Cerebellar nuclear complex (tissue), 1 donor: ENCODE measurements at regions not wholly inside any gene's neighbourhood (a gene's known extent, or its start where the extent isn't known, plus 50 kb on each side); places are given as distances from the start of the nearest gene placed in this dataset.

Experiments used
- DNase-seq, 2 experiments: peaks; one replicate each; lab custom pipeline; 2025; lab: John Stamatoyannopoulos, UW

DNA sequence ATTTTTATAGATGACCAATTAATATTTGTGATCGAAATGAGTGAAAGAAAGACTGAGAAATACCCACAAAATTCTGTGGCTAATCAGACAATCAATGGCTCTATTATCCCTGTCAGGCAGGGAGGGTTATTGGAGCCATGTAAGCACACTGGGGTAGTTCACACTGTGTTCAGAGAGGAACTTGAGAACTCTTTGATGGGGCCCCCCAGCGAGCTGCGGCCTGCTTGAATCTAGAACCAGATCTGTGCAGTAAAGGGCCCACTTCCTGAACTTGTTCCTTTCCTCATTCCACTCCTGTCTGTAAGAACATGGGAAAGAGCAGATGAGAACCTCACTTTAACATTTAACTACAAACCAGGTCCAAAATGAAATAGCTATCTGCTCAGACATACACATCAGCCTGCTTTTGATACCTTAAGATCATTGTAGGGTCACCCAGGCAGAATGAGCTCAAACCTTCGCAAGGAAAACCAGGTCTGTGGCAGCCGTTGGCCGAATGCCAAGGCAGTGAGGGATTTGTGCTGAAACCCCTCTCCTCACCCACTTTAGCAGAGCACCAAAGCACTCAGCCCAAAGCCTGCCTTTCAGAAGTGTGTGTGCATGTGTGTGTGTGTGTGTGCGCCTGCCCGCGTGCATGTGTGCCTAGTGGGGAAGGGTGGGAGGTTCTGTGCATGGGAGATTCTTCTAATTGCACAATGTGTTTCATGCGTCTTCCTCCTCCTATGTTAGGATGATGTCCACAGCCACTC, 365.6 kb upstream of the MGMT start:
- DNase-seq: no peak

- DNase-seq: no peak
Measured at GRCh38 chr10:129102906-129103693, 363.9 kb upstream of the MGMT start.

DNA sequence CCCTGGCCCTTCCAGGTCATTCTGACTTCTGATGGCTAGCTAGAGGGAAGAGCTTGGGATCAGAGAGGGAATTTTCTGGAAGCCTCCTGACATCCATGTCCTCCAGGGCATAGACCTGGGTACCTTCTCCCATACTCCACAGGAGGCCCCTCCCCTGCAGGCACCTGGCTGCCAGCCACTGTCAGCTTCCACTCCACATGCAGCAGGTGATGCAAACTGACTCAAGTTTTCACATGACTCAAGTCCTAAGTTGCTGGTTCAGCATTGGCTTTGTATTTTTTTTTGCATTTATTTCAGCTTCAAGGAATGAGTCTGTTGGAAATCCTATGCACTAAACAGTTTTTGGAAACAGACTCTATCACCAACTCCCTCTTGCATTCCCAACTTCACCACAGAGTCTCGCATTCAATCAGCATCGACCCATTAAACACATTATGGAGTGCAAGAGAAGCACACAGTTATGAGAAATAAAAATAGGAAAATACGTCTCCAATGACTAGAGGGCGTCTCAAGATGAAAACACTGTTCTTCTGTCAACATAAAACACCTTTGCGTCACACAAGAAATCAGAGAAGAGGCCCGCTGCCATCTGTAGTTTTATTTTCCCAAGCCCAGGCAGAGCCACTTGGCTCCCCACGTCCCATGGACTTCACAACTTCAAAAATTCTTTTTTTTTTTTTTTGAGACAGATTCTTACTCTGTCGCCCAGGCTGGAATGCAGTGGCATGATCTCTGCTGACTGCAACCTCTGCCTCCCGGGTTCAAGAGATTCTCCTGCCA, 362.6 kb upstream of the MGMT start:
- DNase-seq: no peak

DNA sequence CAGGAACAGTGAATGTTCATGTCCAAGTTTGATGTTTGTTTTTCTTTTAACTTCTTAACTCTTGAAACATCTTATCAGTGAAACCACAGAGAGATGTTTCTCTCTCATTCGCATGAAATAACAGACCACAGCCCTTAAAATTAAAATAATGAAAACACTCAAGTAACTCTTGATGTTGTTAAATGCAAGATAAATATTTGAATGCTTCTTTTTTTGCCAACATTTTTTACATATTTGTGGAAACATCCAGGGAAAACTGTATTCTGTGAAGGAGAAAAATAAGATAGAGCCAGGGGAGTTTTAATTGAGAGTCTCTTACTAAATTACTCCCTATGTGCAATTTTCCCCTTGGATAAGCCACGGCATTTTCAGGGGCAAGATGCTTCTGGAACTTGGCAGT, 361.8 kb upstream of the MGMT start:
- DNase-seq: no peak

DNA sequence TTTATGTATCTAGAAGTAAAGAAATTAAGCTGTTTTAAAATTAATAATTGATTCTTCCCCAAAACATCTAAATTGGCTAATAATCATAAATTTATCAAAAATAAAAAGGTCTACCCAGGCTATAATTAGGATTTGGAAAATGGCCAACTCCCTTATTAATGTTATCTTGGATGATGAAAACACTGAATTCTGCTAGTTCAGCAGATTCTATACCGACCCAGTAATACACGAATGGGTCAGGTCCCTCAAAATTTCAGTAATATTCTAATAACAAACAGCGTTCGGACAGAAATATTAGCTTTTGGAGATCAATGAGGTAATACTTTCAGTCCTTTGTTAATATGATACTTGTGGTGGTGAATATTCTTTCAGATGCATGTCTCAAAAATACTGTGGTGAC, 360.7 kb upstream of the MGMT start:
- no peak for DNase-seq

- no peak for DNase-seq
Measured at GRCh38 chr10:129107525-129107924, 359.5 kb upstream of the MGMT start.

- no peak for DNase-seq
Measured at GRCh38 chr10:129108378-129108777, 358.7 kb upstream of the MGMT start.

DNA sequence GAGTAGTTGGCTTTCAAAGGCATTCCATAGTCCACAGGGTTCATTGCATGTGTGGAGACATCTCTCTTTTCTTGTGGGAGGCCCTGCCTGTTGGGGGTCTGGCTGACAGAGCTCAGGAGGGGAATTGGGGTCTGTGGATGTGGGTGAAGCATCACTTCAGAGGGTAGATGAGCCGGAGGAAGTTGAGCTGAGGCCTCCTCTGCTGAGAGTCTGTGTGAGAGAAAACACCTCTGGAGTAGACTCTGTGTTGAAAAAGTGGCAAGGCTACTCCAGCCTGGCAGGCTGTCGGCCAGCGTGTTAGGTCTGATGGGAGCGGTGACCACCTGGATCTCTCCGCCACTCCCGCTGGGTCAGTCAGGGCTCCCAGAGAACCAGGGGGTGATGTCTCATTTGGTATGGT, 358.0 kb upstream of the MGMT start:
- no peak for DNase-seq

DNA sequence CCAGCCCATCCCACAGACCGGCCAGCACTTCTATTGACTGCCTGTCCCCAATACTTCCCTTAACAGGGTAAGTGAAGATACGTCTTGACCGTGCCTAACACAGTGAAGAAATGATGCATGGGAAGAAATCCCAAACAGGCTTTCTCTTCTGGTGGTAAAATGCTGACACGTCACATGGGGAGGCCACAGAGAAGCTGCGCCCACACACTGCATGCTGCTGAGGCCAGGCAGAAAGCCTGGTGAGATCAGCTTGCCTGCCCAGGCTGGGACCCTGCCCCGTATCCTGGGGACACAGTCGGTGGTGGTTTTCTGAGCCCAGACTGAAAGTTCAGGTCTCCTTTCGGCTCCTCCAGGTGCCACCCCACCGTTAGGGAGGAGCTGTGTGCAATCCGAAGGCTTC, 356.3 kb upstream of the MGMT start:
- no peak for DNase-seq

DNA sequence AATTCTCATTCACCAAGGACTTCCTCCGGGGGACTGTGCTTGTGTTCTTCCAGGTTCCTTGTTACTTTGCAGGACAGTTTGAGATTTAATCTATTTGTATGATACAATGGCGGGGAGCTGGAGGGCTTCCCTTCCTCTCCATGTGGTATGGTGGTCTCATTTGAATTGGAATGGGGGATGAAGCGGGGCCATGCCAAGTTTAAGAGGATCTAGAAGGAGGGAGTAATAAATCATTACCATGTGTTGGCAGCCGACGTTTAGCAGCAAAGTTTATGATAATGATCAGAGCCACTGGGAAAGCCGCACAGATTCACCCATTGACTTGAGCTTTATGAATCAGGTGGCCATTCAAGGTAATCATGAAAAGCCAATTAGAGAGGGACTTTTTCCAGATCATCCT, 355.1 kb upstream of the MGMT start:
- no peak for DNase-seq

- no peak for DNase-seq
Measured at GRCh38 chr10:129114588-129114987, 352.5 kb upstream of the MGMT start.

DNA sequence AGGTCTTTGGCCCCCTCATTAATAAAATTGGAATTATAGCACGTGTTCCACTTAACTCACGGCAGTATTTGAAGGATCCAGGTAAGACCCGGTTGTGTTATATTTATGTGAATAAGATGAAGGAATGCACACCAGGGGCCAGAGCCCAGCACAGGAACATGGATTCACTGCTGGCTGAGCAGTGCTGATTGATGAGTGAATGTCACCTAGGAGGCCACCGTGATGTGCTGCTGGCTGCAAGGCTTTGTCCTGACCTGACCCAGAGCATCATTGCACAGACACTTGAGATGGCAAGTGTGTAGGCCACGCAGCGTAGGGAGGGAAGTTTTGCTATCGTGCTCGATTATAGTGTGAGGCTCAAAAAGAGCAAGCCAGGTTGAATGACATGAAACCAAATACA, 350.7 kb upstream of the MGMT start:
- DNase-seq: no peak

DNA sequence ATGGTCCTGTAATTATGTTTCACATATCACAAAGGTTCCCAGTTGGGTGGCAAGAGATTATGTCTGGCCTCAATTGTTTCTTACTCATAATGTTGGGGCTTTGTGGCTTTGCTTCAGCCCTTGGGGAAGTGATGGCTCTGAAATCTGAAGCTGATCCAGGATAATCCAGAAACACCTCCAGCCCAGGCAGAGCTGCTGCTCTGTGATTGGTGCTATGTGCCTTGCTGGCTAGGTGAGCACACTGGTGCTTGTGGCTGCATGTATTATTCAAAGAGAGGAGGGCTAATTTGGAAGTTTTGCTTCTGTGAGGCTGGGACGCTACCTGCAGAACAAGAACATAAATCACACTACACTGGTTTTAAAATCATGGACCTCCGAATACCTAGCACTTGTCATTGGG, 346.6 kb upstream of the MGMT start:
- no peak for DNase-seq

DNA sequence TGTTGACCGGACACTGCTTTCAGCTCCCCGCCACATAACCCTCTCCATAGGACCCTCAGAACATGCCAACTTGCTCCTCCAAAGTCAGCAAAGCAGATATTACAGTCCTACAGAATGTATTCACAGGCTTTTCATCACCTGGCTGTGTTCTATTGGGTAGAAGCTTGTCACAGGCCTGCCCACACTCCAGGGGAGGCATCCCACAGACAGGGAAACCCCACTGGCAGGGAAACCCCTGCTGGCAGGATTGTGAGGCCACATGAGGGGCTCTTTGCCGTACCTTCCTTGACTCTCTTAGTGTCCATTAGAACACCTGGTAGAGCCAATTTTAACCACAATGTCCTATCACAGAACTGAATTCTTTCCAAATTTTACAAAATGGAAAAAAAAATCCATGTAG, 344.2 kb upstream of the MGMT start:
- DNase-seq: no peak

- no peak for DNase-seq
Measured at GRCh38 chr10:129123428-129123827, 343.6 kb upstream of the MGMT start.

DNA sequence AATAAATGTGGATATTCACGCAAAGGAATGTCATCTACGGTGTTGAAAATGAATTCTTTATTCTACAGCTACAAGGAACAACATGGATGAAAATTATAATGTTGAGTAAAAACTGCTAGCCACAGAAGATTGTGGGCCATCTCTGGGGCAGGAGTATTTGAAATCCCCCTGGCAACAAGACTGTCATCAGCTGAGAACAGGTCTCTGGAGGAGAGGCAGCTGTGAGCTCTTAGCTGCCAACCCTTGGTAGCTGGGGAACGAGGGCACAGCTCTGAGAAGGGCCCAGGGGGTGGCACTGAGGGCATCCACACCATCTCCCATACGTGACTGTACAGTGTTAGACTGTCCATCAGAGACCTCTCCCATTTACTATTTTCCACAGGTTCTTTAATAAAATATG, 340.1 kb upstream of the MGMT start:
- DNase-seq: no peak

- no peak for DNase-seq
Measured at GRCh38 chr10:129131457-129132132, 335.4 kb upstream of the MGMT start.

GRCh38 chr10:129133856-129134255, 333.2 kb upstream of the MGMT start:
- no peak for DNase-seq

GRCh38 chr10:129134371-129134770, 332.7 kb upstream of the MGMT start:
- DNase-seq: no peak

DNA sequence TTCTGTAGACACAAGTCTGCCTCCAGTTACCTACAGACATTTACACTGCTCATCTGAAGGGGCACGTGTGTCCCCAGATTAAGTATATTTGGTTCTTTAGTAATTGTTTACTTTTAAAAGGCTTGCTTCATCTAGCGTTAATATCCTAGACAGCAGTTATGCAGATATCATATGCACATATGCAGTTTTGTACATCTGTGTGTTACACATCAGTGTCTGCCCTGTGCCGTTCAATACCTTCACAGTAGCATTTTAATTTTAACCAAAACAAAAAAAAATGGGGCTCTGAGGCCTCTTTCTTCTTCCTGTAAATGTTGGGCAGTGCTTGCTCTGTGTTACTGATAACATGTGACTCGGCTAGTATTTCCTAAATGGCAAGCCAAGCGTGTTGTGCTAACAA, 331.4 kb upstream of the MGMT start:
- no peak for DNase-seq

DNA sequence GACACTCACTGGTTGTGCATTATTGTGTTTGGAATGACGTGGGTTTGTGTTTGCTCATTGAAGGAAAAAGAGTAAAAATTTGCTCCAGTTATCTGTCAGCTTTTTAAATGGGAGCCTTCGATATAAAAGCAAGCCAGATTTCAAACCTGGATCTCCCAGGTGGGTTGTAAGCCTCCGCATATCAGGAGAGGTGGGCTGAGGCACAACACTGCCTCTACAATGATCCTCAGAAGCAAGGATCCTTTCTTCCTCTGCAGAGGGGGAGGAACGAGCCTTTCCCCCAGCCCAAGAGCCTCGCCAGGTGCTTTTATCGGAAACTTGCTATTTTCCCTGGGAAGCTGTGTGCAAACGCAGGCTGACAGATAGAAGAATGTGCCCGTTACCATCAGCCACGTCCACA, 331.0 kb upstream of the MGMT start:
- no peak for DNase-seq

- DNase-seq: no peak
Measured at GRCh38 chr10:129136951-129137350, 330.1 kb upstream of the MGMT start.
